T-cell (primary cell): ENCODE measurements at regions not wholly inside any gene's neighbourhood (a gene's known extent, or its start where the extent isn't known, plus 50 kb on each side); places are given as distances from the start of the nearest gene placed in this dataset.
"Not testable (repeated sequence)": the region's sequence is repeated elsewhere in the genome, so short reads cannot be mapped to it uniquely, and the experiment has no call there.

Experiments used
- ATAC-seq, 4 experiments: fragments of 200-7000 bp in 3 of 4; fragments of 150-1000 bp in 1 of 4; cut with Tn5 transposase; replicated peaks in 1 of 4; 1 replicate in 3 of 4; 2 replicates in 1 of 4; pipeline ENCODE4 v1.10.0; 2021; ENCODE audit warnings: moderate library complexity in 3 of 4, mild to moderate bottlenecking in 2 of 4, moderate number of reproducible peaks in 1 of 4
- CTCF ChIA-PET, 2 donors: fragments of 300-600 bp; sonication (Branson Sonifier 250); formaldehyde crosslinking; loops; one replicate each; lab custom pipeline; 2022; ENCODE audit warnings: antibody characterized with exemption in 2 of 2; lab: Charles Lee
- POLR2A ChIA-PET, 2 donors: fragments of 300-600 bp; sonication (Branson Sonifier 250); formaldehyde crosslinking; loops; one replicate each; lab custom pipeline; 2022; ENCODE audit warnings: antibody characterized with exemption in 2 of 2; lab: Charles Lee
- DNase-seq, 35 experiments: peaks; one replicate each; pipeline versions ENCODE4 v3.0.0 to v3.0.0-alpha.2; 2013 to 2023
- H3K27ac ChIP-seq: one replicate; pipeline ENCODE4 v1.5.1; 2013; ENCODE audit warnings: low read length
- H3K27me3 ChIP-seq, 2 experiments: replicated peaks in 1 of 2; 1 replicate in 1 of 2; 2 replicates in 1 of 2; pipeline versions ENCODE4 v1.6.1 to v1.7.0; 2013; ENCODE audit warnings: low read length in 1 of 2, mixed read lengths in 1 of 2; ENCODE audit not compliant: control insufficient read depth in 2 of 2, insufficient read depth in 2 of 2; ENCODE audit errors: extremely low read depth in 1 of 2
- H3K36me3 ChIP-seq, 2 donors: 1 replicate in 1 of 2; 2 replicates in 1 of 2; pipeline versions ENCODE4 v1.6.1 to v1.7.0; 2013; ENCODE audit warnings: low read length in 1 of 2; ENCODE audit not compliant: control insufficient read depth in 2 of 2, insufficient read depth in 1 of 2; ENCODE audit errors: extremely low read depth in 1 of 2
- H3K4me1 ChIP-seq, 2 experiments: 1 replicate in 1 of 2; 2 replicates in 1 of 2; pipeline versions ENCODE4 v1.6.1 to v1.7.0; 2013; ENCODE audit warnings: low read length in 2 of 2, mixed read lengths in 1 of 2; ENCODE audit not compliant: insufficient read depth in 2 of 2, control insufficient read depth in 1 of 2; ENCODE audit errors: extremely low read depth in 1 of 2
- H3K4me3 ChIP-seq, 2 donors: 1 replicate in 1 of 2; 2 replicates in 1 of 2; pipeline versions ENCODE4 v1.5.1 to v1.7.0; 2013; ENCODE audit warnings: mild to moderate bottlenecking in 2 of 2, low read length in 1 of 2, moderate library complexity in 1 of 2; ENCODE audit not compliant: control insufficient read depth in 1 of 2; ENCODE audit errors: extremely low read depth in 1 of 2
- H3K9me3 ChIP-seq: 2 replicates; pipeline ENCODE4 v1.7.0; 2013
- H3K27ac Mint-ChIP-seq, 2 donors: one replicate each; pipeline ENCODE4 v1.8.0; 2020 to 2021; ENCODE audit warnings: mild to moderate bottlenecking in 2 of 2, mixed read lengths in 2 of 2
- H3K27me3 Mint-ChIP-seq, 2 donors: one replicate each; pipeline ENCODE4 v1.8.0; 2021 to 2022; ENCODE audit warnings: mixed read lengths in 2 of 2
- H3K36me3 Mint-ChIP-seq: one replicate; pipeline ENCODE4 v1.8.0; 2021; ENCODE audit warnings: mixed read lengths
- H3K4me1 Mint-ChIP-seq, 3 donors: one replicate each; pipeline ENCODE4 v1.8.0; 2020 to 2022; ENCODE audit warnings: mixed read lengths in 3 of 3, mild to moderate bottlenecking in 1 of 3
- H3K4me3 Mint-ChIP-seq, 3 donors: one replicate each; pipeline ENCODE4 v1.8.0; 2020 to 2022; ENCODE audit warnings: mild to moderate bottlenecking in 3 of 3, mixed read lengths in 3 of 3, moderate library complexity in 3 of 3
- H3K9me3 Mint-ChIP-seq, 3 donors: one replicate each; pipeline ENCODE4 v1.8.0; 2020 to 2022; ENCODE audit warnings: mixed read lengths in 3 of 3
- WGBS: methylation state at CpG from one replicate; pipeline ENCODE4 v1.1.5; 2013; ENCODE audit warnings: missing lambda C conversion rate; ENCODE audit not compliant: insufficient coverage; 5-methylcytosine and 5-hydroxymethylcytosine counted together

- no peak for ATAC-seq
Observed at GRCh38 chr5:174895360-174895759, 171.0 kb downstream of the MSX2 start.

GRCh38 chr5:174892742-174893141 lies 168.4 kb downstream of the MSX2 start:
- DNase-seq (no peak), ATAC-seq (no peak)
- Histone ChIP-seq H3K27me3 (peaks cover 0 to 3% of the 10 kb centered on the region in 2 experiments), H3K4me1 (no peaks in the 10 kb centered on the region), H3K36me3 (no peaks in the 10 kb centered on the region), H3K27ac (no peak overlapping the region), H3K9me3 (no peaks in the 10 kb centered on the region), H3K4me3 (no peak overlapping the region)
- Mint-ChIP-seq H3K9me3 (peaks cover 0 to 10% (median 0%) of the 10 kb centered on the region in 3 donors), H3K27ac (no peak overlapping the region), H3K4me1 (no peaks in the 10 kb centered on the region), H3K4me3 (no peak overlapping the region), H3K36me3 (no peaks in the 10 kb centered on the region), H3K27me3 (peaks cover 13 to 15% of the 10 kb centered on the region in 2 donors)
- POLR2A ChIA-PET, result interaction anchor here in 1 of 2 donors (0.6 kb wide), 1 partner anchor 42 kb away, joined by 4 read pairs; no protein-coding TSS in a partner anchor
- WGBS, result 86% methylated on average over 2 of the region's 7 CpGs
- CTCF ChIA-PET, result no interaction called here

More at GRCh38 chr5:174895360-174895759, 171.0 kb downstream of the MSX2 start:
- Histone ChIP-seq H3K4me1 (no peaks in the 10 kb centered on the region), H3K4me3 (no peak overlapping the region), H3K9me3 (no peaks in the 10 kb centered on the region), H3K27me3 (peaks cover 0 to 3% of the 10 kb centered on the region in 2 experiments), H3K27ac (no peak overlapping the region), H3K36me3 (no peaks in the 10 kb centered on the region)
- Mint-ChIP-seq H3K36me3 (no peaks in the 10 kb centered on the region), H3K9me3 (peaks cover 0 to 10% (median 0%) of the 10 kb centered on the region in 3 donors), H3K4me1 (no peaks in the 10 kb centered on the region), H3K27ac (no peak overlapping the region), H3K27me3 (peaks cover 18 to 19% of the 10 kb centered on the region in 2 donors), H3K4me3 (no peak overlapping the region)
- CTCF ChIA-PET, result interaction anchor here in 1 of 2 donors (0.7 kb wide), 1 partner anchor 12 kb away, joined by 3 read pairs; no protein-coding TSS in a partner anchor
- no peak for DNase-seq
- POLR2A ChIA-PET, result interaction anchor here in 1 of 2 donors (0.7 kb wide), 1 partner anchor 206 kb away, joined by 6 read pairs; no protein-coding TSS in a partner anchor
- WGBS, result 86% methylated on average over 2 of the region's 4 CpGs

GRCh38 chr5:174880412-174881200 lies 156.2 kb downstream of the MSX2 start:
- H3K36me3 ChIP-seq, H3K27ac ChIP-seq, H3K36me3 Mint-ChIP-seq, POLR2A ChIA-PET, H3K9me3 Mint-ChIP-seq, H3K27ac Mint-ChIP-seq, H3K9me3 ChIP-seq, H3K4me1 ChIP-seq, H3K4me1 Mint-ChIP-seq, H3K4me3 Mint-ChIP-seq, CTCF ChIA-PET, H3K4me3 ChIP-seq, DNase-seq, ATAC-seq, H3K27me3 ChIP-seq, H3K27me3 Mint-ChIP-seq: not testable (repeated sequence)
- WGBS, result 95% methylated on average over 28 of the region's 40 CpGs

- no peaks in the 10 kb centered on the region for H3K36me3 ChIP-seq
- Mint-ChIP-seq H3K4me3 (no peak overlapping the region), H3K4me1 (no peaks in the 10 kb centered on the region), H3K9me3 (peaks cover 0 to 5% (median 0%) of the 10 kb centered on the region in 3 donors), H3K27me3 (peaks cover 9 to 13% of the 10 kb centered on the region in 2 donors), H3K27ac (no peak overlapping the region), H3K36me3 (no peaks in the 10 kb centered on the region)
- no peaks in the 10 kb centered on the region for H3K4me1 ChIP-seq
- no peaks in the 10 kb centered on the region for H3K9me3 ChIP-seq
- H3K27me3 ChIP-seq, result peaks cover 0 to 3% of the 10 kb centered on the region in 2 experiments
- DNase-seq (no peak), ATAC-seq (no peak)
- POLR2A ChIA-PET, result no interaction called here
- 100% methylated on average over 1 of the region's 1 CpG for WGBS
- no peak overlapping the region for H3K4me3 ChIP-seq
- CTCF ChIA-PET, result no interaction called here
- H3K27ac ChIP-seq, result no peak overlapping the region
Observed at GRCh38 chr5:174877987-174878386, 153.6 kb downstream of the MSX2 start.

- CTCF ChIA-PET, result no interaction called here
Observed at GRCh38 chr5:174872271-174872670, 147.9 kb downstream of the MSX2 start.

GRCh38 chr5:174852143-174852542 lies 127.8 kb downstream of the MSX2 start:
- H3K36me3 ChIP-seq, result no peaks in the 10 kb centered on the region
- no peak for ATAC-seq

More at GRCh38 chr5:174872271-174872670, 147.9 kb downstream of the MSX2 start:
- peaks cover 15 to 28% of the 10 kb centered on the region in 2 donors for H3K27me3 Mint-ChIP-seq
- DNase-seq (no peak), ATAC-seq (no peak)
- no peaks in the 10 kb centered on the region for H3K4me1 ChIP-seq
- H3K27ac Mint-ChIP-seq, result no peak overlapping the region
- no peak overlapping the region for H3K4me3 Mint-ChIP-seq
- WGBS, result no CpG with 5 or more reads among the region's 1 CpG
- no peak overlapping the region for H3K4me3 ChIP-seq
- H3K27me3 ChIP-seq, result peaks cover 0 to 5% of the 10 kb centered on the region in 2 experiments
- no peaks in the 10 kb centered on the region for H3K36me3 Mint-ChIP-seq
- POLR2A ChIA-PET, result no interaction called here
- H3K27ac ChIP-seq, result no peak overlapping the region
- H3K9me3 Mint-ChIP-seq, result peaks cover 0 to 6% (median 0%) of the 10 kb centered on the region in 3 donors
- H3K9me3 ChIP-seq, result no peaks in the 10 kb centered on the region
- no peaks in the 10 kb centered on the region for H3K4me1 Mint-ChIP-seq
- no peaks in the 10 kb centered on the region for H3K36me3 ChIP-seq

More at GRCh38 chr5:174852143-174852542, 127.8 kb downstream of the MSX2 start:
- no peaks in the 10 kb centered on the region for H3K4me1 ChIP-seq
- no peak overlapping the region for H3K27ac Mint-ChIP-seq
- H3K27me3 ChIP-seq, result no peaks in the 10 kb centered on the region
- no peaks in the 10 kb centered on the region for H3K9me3 ChIP-seq
- 73% methylated on average over 4 of the region's 5 CpGs for WGBS
- H3K4me1 Mint-ChIP-seq, result no peaks in the 10 kb centered on the region
- H3K9me3 Mint-ChIP-seq, result peaks cover 0 to 10% (median 0%) of the 10 kb centered on the region in 3 donors
- H3K27ac ChIP-seq, result no peak overlapping the region
- DNase-seq, result no peak
- no peak overlapping the region for H3K4me3 Mint-ChIP-seq
- no peaks in the 10 kb centered on the region for H3K36me3 Mint-ChIP-seq
- ChIA-PET POLR2A (no interaction called here), CTCF (no interaction called here)
- peaks cover 3 to 8% of the 10 kb centered on the region in 2 donors for H3K27me3 Mint-ChIP-seq
- H3K4me3 ChIP-seq, result no peak overlapping the region
